ENCODE measurements at regions not wholly inside any gene's neighbourhood (a gene's known extent, or its start where the extent isn't known, plus 50 kb on each side); places are given as distances from the start of the nearest gene placed in this dataset.

DNA sequence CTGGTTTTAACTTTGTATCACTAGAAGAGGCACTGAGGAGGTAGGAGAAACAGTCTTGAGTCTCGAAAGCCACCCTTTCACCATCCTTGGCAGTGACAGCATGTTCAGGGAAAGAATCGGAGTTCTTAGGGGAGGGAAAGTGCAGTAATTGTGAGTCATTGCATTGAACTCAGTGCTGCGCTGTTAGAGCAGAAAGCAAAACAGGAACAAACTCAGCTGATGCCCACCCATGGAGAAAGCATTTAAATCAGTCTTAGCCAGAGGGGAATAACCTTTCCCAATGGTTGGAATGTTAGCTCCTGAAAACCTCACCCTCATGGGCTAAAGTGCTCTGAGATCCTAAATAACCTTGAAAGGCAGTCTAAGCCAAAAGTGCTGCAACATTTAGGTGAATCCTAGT lies 845.6 kb upstream of the CNTNAP5 start:
- TF ChIP-seq, protein P1, sequence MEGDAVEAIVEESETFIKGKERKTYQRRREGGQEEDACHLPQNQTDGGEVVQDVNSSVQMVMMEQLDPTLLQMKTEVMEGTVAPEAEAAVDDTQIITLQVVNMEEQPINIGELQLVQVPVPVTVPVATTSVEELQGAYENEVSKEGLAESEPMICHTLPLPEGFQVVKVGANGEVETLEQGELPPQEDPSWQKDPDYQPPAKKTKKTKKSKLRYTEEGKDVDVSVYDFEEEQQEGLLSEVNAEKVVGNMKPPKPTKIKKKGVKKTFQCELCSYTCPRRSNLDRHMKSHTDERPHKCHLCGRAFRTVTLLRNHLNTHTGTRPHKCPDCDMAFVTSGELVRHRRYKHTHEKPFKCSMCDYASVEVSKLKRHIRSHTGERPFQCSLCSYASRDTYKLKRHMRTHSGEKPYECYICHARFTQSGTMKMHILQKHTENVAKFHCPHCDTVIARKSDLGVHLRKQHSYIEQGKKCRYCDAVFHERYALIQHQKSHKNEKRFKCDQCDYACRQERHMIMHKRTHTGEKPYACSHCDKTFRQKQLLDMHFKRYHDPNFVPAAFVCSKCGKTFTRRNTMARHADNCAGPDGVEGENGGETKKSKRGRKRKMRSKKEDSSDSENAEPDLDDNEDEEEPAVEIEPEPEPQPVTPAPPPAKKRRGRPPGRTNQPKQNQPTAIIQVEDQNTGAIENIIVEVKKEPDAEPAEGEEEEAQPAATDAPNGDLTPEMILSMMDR (IDR thresholded peaks at IDR 0.05) = no peak
- no peak for TF ChIP-seq POLR2A (IDR thresholded peaks at IDR 0.05)

Measured in body of pancreas (tissue), 4 donors.